Omental fat pad (tissue), 3 donors: ENCODE measurements at regions not wholly inside any gene's neighbourhood (a gene's known extent, or its start where the extent isn't known, plus 50 kb on each side); places are given as distances from the start of the nearest gene placed in this dataset.

ENCODE experiments used
- ATAC-seq: fragments of 150-250 bp; one replicate; pipeline ENCODE4 v1.9.1; 2016; ENCODE audit warnings: mild to moderate bottlenecking, moderate library complexity; ENCODE audit not compliant: low FRiP score
- DNase-seq: peaks from one replicate; pipeline ENCODE4 v3.0.0-alpha.2; 2019; ENCODE audit warnings: low spot score
- CTCF ChIP-seq, 3 donors: fragments of 450-650 bp; IDR thresholded peaks; one replicate each; pipeline ENCODE4 v1.5.1; 2016 to 2017; ENCODE audit warnings: antibody characterized with exemption in 3 of 3, mild to moderate bottlenecking in 3 of 3, moderate library complexity in 2 of 3

- ATAC-seq (no peak), DNase-seq (no peak)
- no peak for TF ChIP-seq CTCF (IDR thresholded peaks at IDR 0.05)
Observed at GRCh38 chr1:191590578-191590977, 567.7 kb upstream of the RGS18 start.

GRCh38 chr1:191592039-191592438, 566.2 kb upstream of the RGS18 start:
- TF ChIP-seq CTCF (IDR thresholded peaks at IDR 0.05) = no peak
- ATAC-seq (no peak), DNase-seq (no peak)

- ATAC-seq = no peak
- TF ChIP-seq CTCF (IDR thresholded peaks at IDR 0.05) = no peak
- DNase-seq = no peak
Observed at GRCh38 chr1:191592907-191593306, 565.4 kb upstream of the RGS18 start.

GRCh38 chr1:191595170-191595569, 563.1 kb upstream of the RGS18 start:
- ATAC-seq = no peak
- DNase-seq = no peak
- no peak for TF ChIP-seq CTCF (IDR thresholded peaks at IDR 0.05)

- ATAC-seq (no peak), DNase-seq (no peak)
- no peak for TF ChIP-seq CTCF (IDR thresholded peaks at IDR 0.05)
Observed at GRCh38 chr1:191608367-191608766, 549.9 kb upstream of the RGS18 start.

GRCh38 chr1:191609305-191609704, 549.0 kb upstream of the RGS18 start:
- DNase-seq = no peak
- ATAC-seq = no peak
- no peak for TF ChIP-seq CTCF (IDR thresholded peaks at IDR 0.05)

- DNase-seq = no peak
- TF ChIP-seq CTCF (IDR thresholded peaks at IDR 0.05) = no peak
- ATAC-seq = no peak
Observed at GRCh38 chr1:191615101-191615821, 543.0 kb upstream of the RGS18 start.
